Putamen (tissue), 1 donor: ENCODE measurements at regions not wholly inside any gene's neighbourhood (a gene's known extent, or its start where the extent isn't known, plus 50 kb on each side); places are given as distances from the start of the nearest gene placed in this dataset.
"Not testable (repeated sequence)": the region's sequence is repeated elsewhere in the genome, so short reads cannot be mapped to it uniquely, and the experiment has no call there.

Experiments used
- DNase-seq: peaks from one replicate; pipeline ENCODE4 v3.0.0-alpha.2; 2016; ENCODE audit warnings: low spot score

- DNase-seq = no peak
Measured at GRCh38 chr15:95758451-95758850, 572.0 kb upstream of the NR2F2 start.

- no peak for DNase-seq
Measured at GRCh38 chr15:95758851-95759250, 571.6 kb upstream of the NR2F2 start.

GRCh38 chr15:95760508-95760907 lies 570.0 kb upstream of the NR2F2 start:
- no peak for DNase-seq

GRCh38 chr15:95761501-95762165 lies 568.9 kb upstream of the NR2F2 start:
- no peak for DNase-seq

GRCh38 chr15:95763426-95763825 lies 567.1 kb upstream of the NR2F2 start:
- DNase-seq = no peak

GRCh38 chr15:95765161-95765560 lies 565.3 kb upstream of the NR2F2 start:
- no peak for DNase-seq

GRCh38 chr15:95770196-95770595 lies 560.3 kb upstream of the NR2F2 start:
- DNase-seq = no peak

GRCh38 chr15:95772982-95773381 lies 557.5 kb upstream of the NR2F2 start:
- DNase-seq = no peak

GRCh38 chr15:95784508-95784907 lies 546.0 kb upstream of the NR2F2 start:
- DNase-seq = no peak

GRCh38 chr15:95785276-95785675 lies 545.2 kb upstream of the NR2F2 start:
- not testable (repeated sequence) for DNase-seq

- DNase-seq = no peak
Measured at GRCh38 chr15:95793231-95793630, 537.3 kb upstream of the NR2F2 start.

- no peak for DNase-seq
Measured at GRCh38 chr15:95795386-95795785, 535.1 kb upstream of the NR2F2 start.

GRCh38 chr15:95799286-95800200 lies 531.0 kb upstream of the NR2F2 start:
- DNase-seq = no peak

GRCh38 chr15:95804484-95804883 lies 526.0 kb upstream of the NR2F2 start:
- no peak for DNase-seq

- no peak for DNase-seq
Measured at GRCh38 chr15:95812491-95812890, 518.0 kb upstream of the NR2F2 start.

GRCh38 chr15:95814908-95815307 lies 515.6 kb upstream of the NR2F2 start:
- DNase-seq = no peak

GRCh38 chr15:95816591-95816990 lies 513.9 kb upstream of the NR2F2 start:
- DNase-seq = no peak

- DNase-seq = no peak
Measured at GRCh38 chr15:95822961-95823360, 507.5 kb upstream of the NR2F2 start.

GRCh38 chr15:95825208-95825607 lies 505.3 kb upstream of the NR2F2 start:
- no peak for DNase-seq

GRCh38 chr15:95825671-95826411 lies 504.7 kb upstream of the NR2F2 start:
- no peak for DNase-seq

- no peak for DNase-seq
Measured at GRCh38 chr15:95826412-95827195, 503.9 kb upstream of the NR2F2 start.

- no peak for DNase-seq
Measured at GRCh38 chr15:95829062-95829461, 501.4 kb upstream of the NR2F2 start.
